Stimulated activated CD4-positive, alpha-beta T cell treated with anti-CD3 and anti-CD28 coated beads, TNF-alpha, amount 100 ng/mL, for 24 hours (primary cell): ENCODE measurements at regions not wholly inside any gene's neighbourhood (a gene's known extent, or its start where the extent isn't known, plus 50 kb on each side); places are given as distances from the start of the nearest gene placed in this dataset.
"Not testable (repeated sequence)": the region's sequence is repeated elsewhere in the genome, so short reads cannot be mapped to it uniquely, and the experiment has no call there.

Experiments
- DNase-seq, 3 experiments: peaks; one replicate each; pipeline ENCODE4 v3.0.0-alpha.2; 2020; ENCODE audit warnings: low read depth in 3 of 3

DNA sequence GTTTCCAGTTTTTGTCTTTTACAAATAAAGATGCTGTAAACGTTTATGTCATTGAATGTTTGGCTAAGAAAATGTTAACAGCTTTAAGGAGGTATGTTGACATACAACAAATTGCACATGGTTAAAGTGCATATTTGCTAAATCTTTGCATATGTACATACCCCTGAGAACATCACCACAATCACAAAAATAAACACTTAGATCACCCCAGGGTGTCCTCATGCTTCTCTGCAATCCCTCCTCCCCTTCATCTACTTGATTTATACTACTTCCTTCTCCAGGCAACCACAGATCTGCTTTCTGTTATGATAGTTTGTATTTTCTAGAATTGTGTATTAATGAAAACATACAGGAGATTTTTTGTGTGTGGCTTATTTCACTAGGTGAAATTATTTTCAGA is 209.5 kb downstream of the GLRX3 start:
- DNase-seq = no peak

DNA sequence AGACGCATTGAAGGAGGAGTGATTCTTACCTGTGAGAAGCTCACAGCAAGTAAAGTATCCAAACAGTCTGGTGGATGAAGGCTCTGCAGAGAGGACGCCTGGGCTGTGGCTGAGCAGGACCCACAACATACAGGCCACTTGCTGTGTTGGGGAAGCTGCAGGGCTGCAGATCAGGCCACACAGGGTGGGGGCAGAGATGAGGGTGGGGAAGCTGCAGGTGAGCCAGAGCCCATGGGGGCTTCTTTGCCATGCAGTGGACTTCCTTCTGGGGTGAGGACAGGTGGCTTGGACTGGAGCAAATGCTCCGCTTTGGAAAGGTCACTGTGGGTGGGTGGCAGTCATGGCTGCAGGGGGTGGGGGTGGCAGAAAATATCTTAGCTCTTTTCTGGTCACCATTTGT is 214.8 kb downstream of the GLRX3 start:
- DNase-seq = no peak

DNA sequence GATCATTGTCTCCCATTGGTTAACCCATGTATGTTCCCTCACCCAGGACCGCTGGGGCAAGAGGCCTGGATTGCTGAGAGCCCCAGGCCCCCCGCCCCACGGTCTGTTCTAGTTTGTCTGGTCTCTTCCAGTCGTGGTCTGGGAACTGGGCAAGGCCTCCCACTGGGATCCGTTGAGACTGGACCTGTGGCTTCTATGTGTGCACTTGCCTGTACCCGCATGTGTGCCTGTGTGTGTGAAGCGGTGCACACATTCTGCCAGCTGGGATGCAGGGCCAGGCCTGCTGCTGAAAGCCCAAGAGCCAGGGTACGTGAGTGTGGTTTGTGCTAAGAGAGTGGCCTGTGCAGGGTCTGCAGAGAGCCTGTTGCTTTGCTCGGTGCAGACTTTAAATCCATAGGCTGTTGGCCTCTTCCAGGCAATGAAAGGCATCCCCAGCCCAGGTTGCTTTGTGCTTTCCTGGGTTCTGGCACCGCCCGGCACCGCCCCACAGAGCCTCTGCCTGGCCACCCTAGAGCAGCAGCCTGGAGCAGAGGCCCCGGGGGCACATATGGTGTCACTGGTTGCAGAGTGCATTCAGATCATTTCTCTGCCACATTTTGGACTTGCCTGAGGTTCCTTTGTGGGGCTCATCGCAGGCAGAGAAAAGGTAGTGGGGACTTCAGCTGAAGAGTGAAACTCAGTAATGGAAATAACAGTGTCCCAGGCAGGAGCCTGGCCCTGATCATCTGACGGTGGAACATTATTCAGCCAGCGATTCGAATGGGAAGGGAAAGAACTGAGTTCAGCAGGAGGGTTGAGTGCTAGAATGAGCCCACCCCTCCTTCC is 215.5 kb downstream of the GLRX3 start:
- DNase-seq = no peak

DNA sequence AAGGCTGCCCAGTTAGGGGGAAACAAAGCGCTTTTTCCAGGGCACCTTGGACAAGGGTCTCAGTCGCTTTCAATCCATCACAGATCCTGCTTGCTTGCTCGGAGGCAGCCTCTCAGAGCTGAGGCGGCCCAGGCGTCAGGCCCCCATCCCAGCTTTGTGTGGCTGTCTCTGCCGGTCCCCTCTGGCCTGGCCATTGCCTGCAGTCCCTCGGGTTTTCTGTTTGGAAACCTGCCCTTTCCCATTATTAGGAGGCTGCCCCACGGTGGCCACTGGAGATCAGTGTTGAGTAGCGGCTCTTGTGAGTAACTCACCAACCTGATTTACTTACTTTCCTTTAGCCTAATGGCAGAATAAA is 216.1 kb downstream of the GLRX3 start:
- DNase-seq = no peak

DNA sequence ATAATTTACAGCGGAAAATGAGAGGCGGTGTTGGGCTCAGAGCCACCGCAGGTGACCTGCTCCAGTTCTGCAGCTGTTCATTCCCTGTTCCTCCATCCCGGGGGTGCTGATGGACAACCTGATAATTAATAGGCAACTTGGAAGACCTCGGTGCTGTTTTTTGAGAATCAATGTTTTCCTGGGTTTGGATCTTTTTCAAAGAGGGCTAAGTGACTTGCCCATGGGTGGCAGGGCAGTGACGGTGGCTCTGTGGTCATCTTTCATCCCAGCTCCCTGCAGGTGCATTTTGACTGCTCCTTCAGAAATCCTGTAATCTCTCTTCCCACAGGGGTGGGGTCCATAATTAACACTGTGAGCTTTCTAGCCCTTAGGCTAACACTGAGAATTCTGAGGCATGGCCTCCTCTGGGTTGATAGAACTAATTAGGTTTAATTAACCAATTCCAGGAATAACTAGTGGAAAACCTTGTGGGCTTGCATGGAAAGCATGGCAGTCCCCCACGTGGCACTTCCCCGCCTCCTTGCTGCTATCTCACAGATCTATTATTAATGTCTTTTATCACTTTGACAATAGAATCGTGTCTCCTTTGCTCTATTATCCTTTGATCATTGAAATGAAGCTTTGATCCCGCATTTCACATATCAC is 217.9 kb downstream of the GLRX3 start:
- DNase-seq = no peak

DNA sequence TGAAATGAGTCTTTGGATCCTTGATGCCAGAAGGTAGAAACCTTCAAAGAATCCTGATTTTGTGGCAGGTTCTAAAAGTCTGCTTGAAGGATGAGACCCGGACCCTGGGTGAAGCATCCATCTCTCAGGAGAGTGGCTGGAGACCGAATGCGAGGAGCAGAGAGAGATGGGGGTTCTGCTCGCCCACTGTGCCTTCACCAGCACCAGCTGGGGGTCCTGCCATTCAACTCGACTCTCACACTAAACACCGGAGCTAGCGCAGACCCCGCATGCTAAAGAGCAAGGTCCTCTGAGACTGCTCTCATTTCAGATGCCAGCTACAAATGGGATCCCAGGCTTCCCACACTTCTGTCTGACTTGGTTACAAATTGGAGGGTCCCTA is 218.4 kb downstream of the GLRX3 start:
- no peak for DNase-seq

DNA sequence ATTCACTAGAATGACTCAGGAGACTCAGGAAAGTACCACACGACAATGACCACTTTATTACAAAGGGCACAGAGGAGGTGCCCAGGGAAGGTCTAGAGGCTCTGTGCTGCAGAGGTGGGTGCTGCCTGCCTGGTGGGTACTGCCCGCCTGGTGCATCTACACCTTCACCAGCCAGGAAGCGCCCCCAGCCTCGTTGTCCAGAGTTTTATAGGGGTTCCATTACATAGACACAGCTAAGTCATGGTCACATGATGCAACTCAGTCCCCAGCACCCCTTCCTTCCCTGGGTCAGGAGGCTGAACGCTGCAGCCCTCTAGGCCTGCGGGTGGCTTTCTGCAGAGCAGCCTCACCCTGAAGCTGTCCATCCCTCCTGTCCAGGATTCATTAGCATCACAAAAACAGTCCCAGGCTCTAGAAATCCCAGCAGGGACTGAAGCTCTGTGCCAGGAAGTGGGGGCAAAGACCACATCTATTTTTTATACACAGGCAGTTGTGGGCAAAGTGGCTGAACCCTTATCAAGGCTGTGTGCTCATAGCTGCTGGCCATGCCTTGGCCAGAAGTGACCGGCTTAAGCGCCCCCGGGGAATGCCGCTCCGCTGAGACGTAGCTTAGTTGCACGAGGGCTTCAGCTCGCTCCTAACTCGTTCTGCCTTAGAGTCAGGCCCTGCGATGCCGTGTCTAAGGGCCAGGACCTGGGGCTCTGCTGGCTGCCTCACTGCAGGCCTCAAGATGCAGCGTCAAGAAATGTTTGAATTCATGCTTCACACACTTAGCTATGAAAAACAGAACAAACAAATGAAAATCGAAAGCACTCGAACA is 219.0 kb downstream of the GLRX3 start:
- DNase-seq = no peak

DNA sequence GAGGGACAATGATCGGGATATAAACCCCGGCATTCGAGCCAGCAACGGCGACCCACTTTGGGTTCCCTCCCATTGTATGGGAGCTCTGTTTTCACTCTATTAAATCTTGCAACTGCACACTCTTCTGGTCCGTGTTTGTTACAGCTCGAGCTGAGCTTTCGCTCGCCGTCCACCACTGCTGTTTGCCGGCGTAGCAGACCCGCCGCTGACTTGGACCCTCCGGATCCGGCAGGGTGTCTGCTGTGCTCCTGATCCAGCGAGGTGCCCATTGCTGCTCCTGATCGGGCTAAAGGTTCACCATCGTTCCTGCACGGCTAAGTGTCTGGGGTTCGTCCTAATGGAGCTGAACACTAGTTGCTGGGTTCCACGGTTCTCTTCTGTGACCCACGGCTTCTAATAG is 220.2 kb downstream of the GLRX3 start:
- DNase-seq = not testable (repeated sequence)

DNA sequence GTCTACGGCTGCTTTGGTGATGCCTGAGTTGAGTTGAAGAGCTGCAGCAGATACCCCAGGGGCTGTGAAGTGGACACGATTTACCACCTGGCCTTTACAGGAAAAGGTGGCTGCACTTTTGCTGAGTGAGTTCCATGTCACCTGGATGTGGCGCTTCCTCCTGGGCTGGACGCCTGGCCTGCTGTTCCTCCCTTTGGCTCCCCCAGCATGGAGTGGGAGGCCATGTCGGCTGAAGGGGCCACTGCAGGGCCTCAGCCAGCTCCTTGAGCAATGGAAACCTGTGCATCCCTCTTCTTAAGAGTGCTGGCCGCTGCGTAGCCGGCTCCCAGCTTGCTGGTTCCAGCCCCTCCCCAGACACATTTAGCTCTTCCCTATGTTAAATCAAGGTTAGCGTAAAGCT is 221.0 kb downstream of the GLRX3 start:
- DNase-seq = no peak

DNA sequence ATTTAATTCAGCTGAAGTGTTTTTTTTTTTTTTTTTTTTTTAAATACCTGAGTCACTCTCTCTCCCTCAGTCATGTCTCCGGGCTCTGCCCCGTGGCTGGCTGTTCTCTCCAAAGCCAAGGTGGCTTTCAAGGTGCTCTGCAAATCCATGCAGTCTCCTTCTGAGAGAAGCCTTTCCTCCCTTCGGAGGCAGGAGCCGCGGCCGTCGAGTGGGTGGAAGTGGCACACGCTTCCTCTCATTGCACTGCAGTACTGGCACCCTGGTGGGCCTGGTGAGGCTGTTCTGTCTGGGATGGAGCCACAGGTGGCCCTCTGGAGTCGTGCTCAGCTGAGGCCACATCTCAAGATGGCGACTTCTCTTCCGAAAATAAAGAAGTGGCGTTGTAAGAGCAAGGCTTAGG is 221.8 kb downstream of the GLRX3 start:
- no peak for DNase-seq

DNA sequence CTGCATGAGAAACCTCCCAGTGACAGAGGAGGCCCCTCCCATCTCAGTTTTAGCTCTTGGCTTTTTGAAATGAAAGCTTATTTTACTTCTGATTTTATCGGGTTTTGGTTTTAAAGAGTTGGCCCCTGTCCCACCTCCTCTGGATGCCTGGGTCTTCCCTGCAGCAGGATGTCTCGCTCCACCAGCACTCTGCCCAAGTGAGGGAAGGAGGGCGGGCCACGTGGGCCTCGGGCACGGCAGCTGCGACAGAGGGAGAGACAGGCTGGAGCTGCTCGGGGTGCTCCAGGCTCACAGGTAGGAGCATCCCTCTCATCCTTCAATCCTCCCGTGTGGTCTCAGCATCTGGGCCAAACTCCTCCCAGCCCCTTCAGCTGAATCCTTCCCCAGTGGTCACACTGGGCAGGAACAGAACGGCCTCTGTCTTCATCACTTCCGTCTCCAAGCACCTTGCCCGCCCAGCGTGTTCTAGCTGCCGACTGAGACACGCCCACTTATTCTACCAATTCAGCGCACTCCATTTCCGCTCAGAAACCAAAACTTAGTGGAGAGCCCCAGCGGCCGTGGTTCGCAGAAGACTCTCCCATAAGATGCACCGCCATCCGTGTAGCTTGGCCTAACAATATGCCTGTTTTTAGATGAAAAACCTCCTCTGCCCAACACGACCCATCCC is 222.9 kb downstream of the GLRX3 start:
- no peak for DNase-seq

DNA sequence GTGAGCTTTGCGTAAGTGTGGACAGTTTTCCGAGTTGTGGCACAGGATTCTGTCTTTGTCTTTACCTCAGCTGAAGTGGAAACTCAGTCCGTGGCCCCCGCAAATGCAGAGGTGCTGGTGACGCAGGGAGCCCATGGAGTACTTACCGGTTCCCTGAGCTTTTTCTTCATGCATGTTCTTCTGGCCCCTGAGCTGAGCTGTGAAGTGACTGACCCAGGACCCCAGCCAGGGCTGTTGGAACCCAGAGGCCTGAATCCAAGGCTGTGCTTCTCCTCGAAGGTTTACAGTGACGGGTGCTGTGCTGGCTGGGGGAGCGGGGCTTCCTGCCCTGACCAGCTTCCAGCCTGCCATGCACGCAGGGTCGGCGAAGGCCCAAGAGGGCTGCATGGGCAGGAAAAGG is 223.5 kb downstream of the GLRX3 start:
- DNase-seq = no peak

DNA sequence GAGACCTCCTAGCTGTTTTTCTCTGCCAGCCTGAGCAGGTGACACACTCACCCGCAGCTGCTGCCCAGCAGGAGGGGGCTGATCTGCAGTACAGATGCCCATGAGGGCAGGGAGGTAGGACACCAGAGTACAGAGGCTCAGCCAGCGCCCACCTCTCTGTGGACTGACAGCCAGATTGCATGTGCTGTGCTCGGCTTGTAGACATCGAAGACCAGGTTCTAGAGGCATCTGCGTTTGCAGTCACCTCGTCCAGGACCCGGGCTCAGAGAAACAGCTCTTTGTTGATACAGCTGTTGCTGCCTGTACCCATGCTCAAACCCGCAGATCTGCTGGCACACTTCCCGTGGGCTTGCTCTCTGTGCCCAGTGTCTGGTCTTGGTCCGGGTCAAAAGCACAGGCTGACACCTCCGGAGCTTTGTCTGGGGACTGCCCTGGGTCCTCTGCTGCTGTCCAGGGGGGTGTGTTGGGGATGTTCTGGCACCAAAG is 224.7 kb downstream of the GLRX3 start:
- DNase-seq = no peak

DNA sequence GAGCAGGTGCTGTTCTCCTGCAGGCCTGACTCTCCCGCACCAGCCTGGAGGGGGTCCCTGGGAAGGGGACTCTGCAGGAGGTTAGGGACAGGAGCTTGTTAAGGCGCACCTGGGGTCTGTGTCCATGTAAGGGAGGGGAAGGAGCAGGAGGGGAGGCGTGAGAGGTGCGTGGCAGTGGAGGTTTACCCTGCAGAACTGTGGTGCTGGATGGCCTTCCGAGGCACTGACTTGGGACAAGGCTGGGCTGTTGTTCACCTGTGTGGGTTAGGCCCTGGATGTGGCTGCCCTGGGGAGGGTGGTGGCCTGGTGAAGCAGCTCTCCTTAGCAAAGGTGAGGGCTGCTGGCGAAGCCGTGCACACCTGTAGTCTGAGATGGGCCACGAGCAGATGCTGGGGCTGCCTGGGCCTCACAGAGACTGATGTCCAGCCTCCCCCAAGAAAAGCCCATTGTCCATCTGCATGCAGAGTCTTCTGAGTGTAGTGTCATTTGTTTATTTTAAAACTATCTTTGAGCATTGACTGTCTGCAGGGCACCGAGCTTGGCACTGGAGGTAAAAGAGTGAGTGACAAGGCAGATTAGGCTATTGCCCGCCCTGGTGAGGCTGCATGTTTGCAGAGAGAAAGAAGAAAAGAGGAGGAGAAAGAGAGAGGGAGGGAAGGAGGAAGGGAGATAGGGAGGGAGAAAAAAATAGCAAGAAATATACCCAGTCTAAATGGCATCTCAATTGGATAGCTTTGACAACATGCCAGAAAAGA is 225.3 kb downstream of the GLRX3 start:
- no peak for DNase-seq

DNA sequence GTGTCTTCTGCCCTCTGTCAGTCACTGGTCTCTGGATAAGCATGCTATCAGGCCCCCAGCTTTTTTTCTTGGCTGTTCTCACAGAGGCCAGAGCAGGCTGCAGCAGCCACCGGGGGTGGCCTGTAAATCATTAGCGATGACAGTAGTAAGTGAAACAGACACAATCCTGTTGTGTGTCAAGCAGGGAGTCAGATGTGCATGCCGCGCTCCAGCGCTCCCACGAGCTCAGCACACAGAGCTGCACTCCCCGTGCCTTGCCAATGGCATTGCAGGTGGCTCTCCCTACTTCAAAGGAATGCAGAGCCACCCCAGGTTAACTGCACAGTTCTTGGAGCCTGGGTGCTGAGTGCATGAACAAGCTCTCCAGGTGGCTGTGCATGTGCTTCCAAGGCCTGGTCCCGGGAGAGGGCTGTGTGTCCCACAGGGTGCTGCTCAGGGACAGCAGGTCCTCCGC is 226.1 kb downstream of the GLRX3 start:
- no peak for DNase-seq

DNA sequence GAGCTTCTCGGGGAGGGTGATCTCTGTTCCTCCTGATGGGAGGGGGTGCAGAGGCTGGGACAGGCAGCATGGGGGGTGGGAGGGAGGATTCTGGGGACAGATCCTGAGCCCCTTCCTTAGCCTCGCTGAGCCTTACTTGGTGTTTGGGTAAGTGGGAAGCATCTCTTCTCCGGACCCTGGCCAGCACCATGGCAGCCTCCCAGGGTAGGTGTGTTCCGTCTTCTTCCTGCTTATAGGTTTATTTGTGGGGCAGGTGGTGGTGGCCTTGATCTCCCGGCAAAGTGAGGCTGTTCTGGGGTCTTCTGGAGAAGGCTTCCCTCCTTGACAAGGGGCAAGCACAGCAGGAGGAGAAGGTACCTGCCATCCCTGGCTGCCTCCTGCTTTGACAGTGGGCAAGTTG is 226.9 kb downstream of the GLRX3 start:
- no peak for DNase-seq

DNA sequence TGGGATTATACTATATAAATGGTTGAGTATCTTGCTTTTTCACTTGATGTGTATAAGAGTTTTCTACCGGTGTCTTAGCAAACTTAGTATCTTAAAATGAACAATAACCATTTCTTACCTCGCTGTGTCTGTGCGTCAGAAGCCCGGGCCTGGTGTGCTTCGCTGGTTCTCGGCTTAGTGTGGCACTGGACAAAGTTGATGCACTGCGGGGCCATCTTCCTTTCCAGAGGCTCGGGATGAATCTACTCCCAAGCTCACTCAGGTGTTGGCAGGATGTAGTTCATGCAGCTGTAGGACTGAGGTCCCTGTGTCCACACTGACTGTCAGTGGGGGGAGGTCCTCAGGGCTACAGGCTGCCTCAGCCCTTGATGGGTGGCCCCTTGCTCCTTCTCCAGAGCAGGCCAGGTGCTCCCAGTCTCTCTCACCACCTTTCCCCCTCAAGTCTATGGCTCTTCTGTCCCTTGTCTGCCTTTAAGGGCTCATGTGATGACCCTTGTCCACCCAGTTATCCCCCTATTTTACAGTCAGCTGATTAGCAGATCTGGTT is 227.8 kb downstream of the GLRX3 start:
- no peak for DNase-seq

DNA sequence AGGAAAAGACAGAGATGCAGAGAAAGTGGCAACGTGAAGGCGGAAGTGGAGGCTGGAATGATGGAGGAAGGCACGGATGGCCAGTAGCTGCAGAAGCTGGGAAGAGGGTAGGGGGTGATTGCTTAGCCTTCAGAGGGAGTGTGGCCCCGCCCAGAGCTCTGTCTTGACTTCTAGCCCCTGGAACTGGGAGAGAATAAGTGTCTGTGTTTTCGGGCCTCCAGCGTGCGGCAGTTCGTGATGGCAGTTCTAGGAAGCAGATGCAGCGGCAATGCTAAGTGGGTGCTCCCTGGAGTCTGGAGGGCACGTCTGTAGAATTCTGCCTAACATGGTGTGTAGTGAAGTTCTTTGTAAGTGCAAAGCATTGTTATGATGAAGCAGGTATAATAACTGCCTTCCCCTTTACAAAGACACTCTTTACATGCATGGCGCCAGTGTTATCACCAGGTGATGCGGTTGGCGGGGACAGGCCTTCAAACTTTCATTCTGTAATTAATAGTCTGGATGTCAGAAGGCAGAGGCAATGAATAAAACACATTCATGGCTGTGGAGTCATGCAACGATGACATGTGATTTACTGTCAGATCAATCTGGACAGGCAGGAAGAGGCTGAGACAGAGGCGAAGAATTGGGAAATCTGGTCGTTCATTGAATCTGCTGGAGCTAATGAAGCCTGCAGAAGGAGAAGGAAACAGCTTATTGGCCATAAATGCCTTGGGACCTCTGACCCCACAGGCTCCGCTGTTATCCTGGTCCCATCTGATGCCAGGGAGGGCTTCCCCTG is 228.6 kb downstream of the GLRX3 start:
- no peak for DNase-seq

DNA sequence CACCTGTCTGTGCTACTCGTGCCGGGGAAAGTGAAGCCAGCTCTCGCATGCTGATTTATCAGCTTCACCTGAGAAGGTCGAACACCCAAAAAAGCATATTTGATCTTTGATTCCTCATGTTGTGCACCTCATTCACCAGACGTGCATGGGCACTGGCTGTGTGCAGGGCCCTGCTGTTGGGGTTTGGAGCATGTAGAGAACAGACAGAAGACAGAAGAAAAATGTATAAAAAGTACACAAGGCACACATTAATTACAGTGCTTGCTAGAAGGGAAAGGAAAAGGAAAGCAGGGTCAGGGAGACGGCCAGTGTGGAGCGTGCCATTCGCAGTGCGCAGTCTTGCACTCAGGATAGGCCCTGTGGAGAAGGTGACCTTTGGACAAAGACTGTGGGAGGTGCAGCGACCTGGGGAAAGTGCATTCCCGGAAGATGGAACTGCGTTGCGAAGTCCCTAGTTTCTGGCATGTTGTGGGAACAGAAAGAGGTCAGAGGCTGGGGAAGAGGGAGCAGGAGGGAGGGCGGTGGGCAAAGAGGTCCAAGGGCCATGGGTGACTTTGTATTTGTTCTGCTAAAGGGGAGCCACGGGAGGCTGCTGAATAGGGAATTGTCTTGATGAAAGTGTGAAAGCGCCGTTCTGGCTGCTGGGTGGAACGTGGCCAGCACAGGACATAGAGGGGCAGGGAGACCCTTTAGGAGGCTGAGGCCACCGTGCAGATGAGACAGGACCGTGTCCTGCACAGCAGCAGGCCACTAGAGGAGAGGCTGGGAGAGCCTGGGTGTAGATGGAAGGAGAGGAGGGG is 232.8 kb downstream of the GLRX3 start:
- no peak for DNase-seq
